ENCODE measurements at regions not wholly inside any gene's neighbourhood (a gene's known extent, or its start where the extent isn't known, plus 50 kb on each side); places are given as distances from the start of the nearest gene placed in this dataset.
"Not testable (repeated sequence)": the region's sequence is repeated elsewhere in the genome, so short reads cannot be mapped to it uniquely, and the experiment has no call there.

DNA sequence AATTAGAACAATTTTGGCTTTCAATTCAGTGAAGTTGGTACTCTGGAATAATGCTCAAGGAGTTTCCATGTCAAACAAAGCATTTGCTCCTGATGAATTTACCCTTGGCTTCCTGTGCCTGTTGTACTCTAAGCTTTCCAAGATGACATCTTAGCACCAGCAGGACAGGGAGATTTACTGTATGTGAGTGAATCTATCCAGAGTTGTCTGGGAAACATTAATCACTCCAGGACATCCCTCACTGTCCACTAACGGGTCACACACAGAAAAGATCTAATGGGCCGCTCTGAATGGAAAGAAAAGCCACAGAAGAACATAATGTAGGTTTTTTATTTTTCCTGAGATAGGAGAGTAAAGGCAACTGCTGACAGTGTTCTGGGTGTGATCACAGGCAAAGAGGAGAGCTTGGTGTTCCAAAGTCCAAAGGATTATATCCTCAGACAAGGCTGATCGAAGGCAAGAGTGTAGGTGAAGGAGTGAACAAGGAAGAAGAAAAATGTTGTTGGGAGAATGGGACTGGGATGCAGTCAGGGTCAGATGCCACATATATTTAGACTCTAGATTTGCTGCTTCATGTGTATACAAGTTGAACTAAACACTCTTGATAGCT is 167.7 kb upstream of the RPS23 start:
- Histone ChIP-seq H3K4me3 (no peak overlapping the region), H3K4me1 (peaks cover 0 to 24% (median 4%) of the 10 kb centered on the region in 4 donors), H3K27me3 (no peaks in the 10 kb centered on the region), H3K27ac (peak overlapping the region in 2 of 4 donors; percentile 29 to 63), H3K9me3 (no peaks in the 10 kb centered on the region), H3K36me3 (no peaks in the 10 kb centered on the region)
- TF ChIP-seq POLR2A (IDR thresholded peaks at IDR 0.05) (no peak), EP300 (IDR thresholded peaks at IDR 0.05) (no peak), CTCF (IDR thresholded peaks at IDR 0.05) (no peak)
- no peak for DNase-seq (ENCODE audit: low spot score in 2 of 2)
- 70 to 77% methylated on average over 3 of the region's 3 CpGs for WGBS, 2 donors

DNA sequence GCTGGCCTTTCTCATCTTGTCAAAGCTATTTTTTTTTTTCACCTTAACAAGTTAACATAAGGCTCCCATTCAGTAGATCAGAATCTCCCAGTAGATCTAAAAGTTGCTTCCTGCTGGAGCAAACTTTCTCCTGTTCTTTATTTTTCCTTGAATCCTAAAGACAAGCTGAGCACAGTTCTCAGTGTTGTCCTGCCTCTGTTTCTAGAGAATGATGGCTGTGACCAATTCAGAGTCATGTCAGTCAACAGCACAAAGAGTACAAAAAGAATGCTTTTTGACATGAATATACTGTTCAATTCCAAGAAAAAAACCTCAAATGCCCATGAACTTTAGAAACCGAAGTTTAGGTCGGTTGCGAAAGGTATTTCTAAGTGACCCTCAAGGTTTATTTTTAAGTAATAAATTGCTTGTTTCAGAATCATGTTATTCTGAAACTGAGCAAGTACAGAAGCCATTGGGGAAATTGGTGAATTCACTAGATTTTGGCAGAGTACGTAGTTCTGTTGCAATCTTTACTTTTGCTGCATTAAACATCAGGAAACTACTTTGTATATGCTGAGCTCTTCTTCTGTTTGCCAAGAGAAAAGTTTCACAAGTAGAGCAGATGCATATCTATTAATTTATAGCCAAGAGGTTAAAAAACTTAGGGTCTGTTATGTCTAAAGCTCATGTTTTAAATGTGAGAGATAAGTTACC is 161.7 kb upstream of the RPS23 start:
- Histone ChIP-seq H3K27ac (peak overlapping the region in 1 of 4 donors; percentile 39), H3K27me3 (no peaks in the 10 kb centered on the region), H3K9me3 (no peaks in the 10 kb centered on the region), H3K36me3 (no peaks in the 10 kb centered on the region), H3K4me3 (no peak overlapping the region), H3K4me1 (peaks cover 0 to 4% (median 0%) of the 10 kb centered on the region in 4 donors)
- no peak for TF ChIP-seq EP300 (IDR thresholded peaks at IDR 0.05)
- TF ChIP-seq CTCF (IDR thresholded peaks at IDR 0.05): no peak
- TF ChIP-seq POLR2A (IDR thresholded peaks at IDR 0.05): no peak
- DNase-seq (ENCODE audit: low spot score in 2 of 2): no peak
- 48 to 53% methylated on average over 4 of the region's 4 CpGs for WGBS, 2 donors

GRCh38 chr5:82437565-82437964 is 159.4 kb upstream of the RPS23 start:
- not testable (repeated sequence) for H3K4me3 ChIP-seq; H3K4me1 ChIP-seq; H3K9me3 ChIP-seq; DNase-seq (ENCODE audit: low spot score in 2 of 2); H3K27me3 ChIP-seq; H3K27ac ChIP-seq; H3K36me3 ChIP-seq
- 71 to 74% methylated on average over 4 of the region's 4 CpGs for WGBS, 2 donors

- Histone ChIP-seq H3K27ac (no peak overlapping the region), H3K4me3 (no peak overlapping the region), H3K36me3 (no peaks in the 10 kb centered on the region), H3K4me1 (peaks cover 0 to 4% (median 0%) of the 10 kb centered on the region in 4 donors), H3K27me3 (no peaks in the 10 kb centered on the region), H3K9me3 (no peaks in the 10 kb centered on the region)
- WGBS, 2 donors: 46 to 68% methylated on average over 2 of the region's 2 CpGs
- DNase-seq (ENCODE audit: low spot score in 2 of 2): no peak
- TF ChIP-seq POLR2A (IDR thresholded peaks at IDR 0.05): no peak
- no peak for TF ChIP-seq CTCF (IDR thresholded peaks at IDR 0.05)
- no peak for TF ChIP-seq EP300 (IDR thresholded peaks at IDR 0.05)
Measured at GRCh38 chr5:82436291-82436690, 158.1 kb upstream of the RPS23 start.

DNA sequence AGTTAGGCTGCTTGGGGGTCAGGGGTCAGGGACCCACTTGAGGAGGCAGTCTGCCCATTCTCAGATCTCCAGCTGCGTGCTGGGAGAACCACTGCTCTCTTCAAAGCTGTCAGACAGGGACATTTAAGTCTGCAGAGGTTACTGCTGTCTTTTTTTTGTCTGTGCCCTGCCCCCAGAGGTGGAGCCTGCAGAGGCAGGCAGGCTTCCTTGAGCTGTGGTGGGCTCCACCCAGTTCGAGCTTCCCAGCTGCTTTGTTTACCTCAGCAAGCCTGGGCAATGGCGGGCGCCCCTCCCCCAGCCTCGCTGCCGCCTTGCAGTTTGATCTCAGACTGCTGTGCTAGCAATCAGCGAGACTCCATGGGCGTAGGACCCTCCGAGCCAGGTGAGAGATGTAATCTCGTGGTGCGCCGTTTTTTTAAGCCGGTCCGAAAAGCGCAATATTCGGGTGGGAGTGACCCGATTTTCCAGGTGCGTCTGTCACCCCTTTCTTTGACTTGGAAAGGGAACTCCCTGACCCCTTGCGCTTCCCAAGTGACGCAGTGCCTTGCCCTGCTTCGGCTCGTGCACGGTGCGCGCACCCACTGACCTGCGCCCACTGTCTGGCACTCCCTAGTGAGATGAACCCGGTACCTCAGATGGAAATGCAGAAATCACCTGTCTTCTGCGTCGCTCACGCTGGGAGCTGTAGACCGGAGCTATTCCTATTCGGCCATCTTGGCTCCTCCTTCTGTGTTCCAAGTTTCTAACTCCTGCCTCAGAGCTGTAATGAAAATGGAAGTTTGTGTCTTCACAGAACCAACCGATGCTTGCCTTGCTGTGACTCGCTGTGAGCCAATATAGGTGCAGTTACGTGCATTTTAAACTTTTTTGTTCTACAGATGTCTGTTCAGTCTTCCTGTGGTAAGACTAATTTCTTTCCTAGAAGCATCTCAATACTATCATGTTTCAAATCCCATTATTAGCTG is 156.8 kb upstream of the RPS23 start:
- not testable (repeated sequence) for H3K4me1 ChIP-seq; DNase-seq (ENCODE audit: low spot score in 2 of 2); H3K9me3 ChIP-seq; H3K27me3 ChIP-seq; H3K4me3 ChIP-seq; H3K36me3 ChIP-seq; H3K27ac ChIP-seq
- WGBS, 2 donors: 90 to 93% methylated on average over 26 to 30 of the region's 35 CpGs

Data from tibial nerve (tissue), 4 donors.